Endodermal cell (in vitro differentiated cells): ENCODE measurements at regions not wholly inside any gene's neighbourhood (a gene's known extent, or its start where the extent isn't known, plus 50 kb on each side); places are given as distances from the start of the nearest gene placed in this dataset.

Source experiments
- DNase-seq: peaks from one replicate; pipeline ENCODE4 v3.0.0-alpha.2; 2017
- H3K27ac ChIP-seq: 2 replicates; pipeline ENCODE4 v1.5.1; 2013; ENCODE audit warnings: mild to moderate bottlenecking, low read depth, low read length, moderate library complexity
- H3K27me3 ChIP-seq: 2 replicates; pipeline ENCODE4 v1.6.1; 2013; ENCODE audit warnings: mild to moderate bottlenecking, low read length, moderate library complexity; ENCODE audit not compliant: insufficient read depth, control insufficient read depth, poor library complexity, severe bottlenecking
- H3K36me3 ChIP-seq: 2 replicates; pipeline ENCODE4 v1.7.0; 2013; ENCODE audit warnings: mild to moderate bottlenecking, low read length, moderate library complexity; ENCODE audit not compliant: control insufficient read depth, insufficient read depth
- H3K4me1 ChIP-seq: one replicate; pipeline ENCODE4 v1.7.0; 2013; ENCODE audit warnings: low read length; ENCODE audit not compliant: control insufficient read depth, insufficient read depth
- H3K4me3 ChIP-seq: 2 replicates; pipeline ENCODE4 v1.5.1; 2013; ENCODE audit warnings: mild to moderate bottlenecking, low read length, moderate library complexity
- H3K9ac ChIP-seq: 2 replicates; pipeline ENCODE4 v1.6.1; 2013; ENCODE audit warnings: mild to moderate bottlenecking, low read length, moderate library complexity; ENCODE audit not compliant: poor library complexity, severe bottlenecking; ENCODE audit errors: extremely low read depth
- H3K9me3 ChIP-seq: 2 replicates; pipeline ENCODE4 v1.6.1; 2013; ENCODE audit warnings: mild to moderate bottlenecking, low read length, moderate library complexity; ENCODE audit not compliant: control insufficient read depth
- H3K27ac Mint-ChIP-seq: 2 replicates; pipeline ENCODE4 v1.8.0; 2020; ENCODE audit warnings: mixed read lengths
- H3K27me3 Mint-ChIP-seq: 2 replicates; pipeline ENCODE4 v1.8.0; 2021; ENCODE audit warnings: mild to moderate bottlenecking, mixed read lengths; ENCODE audit not compliant: insufficient read depth
- H3K36me3 Mint-ChIP-seq: 2 replicates; pipeline ENCODE4 v1.8.0; 2020; ENCODE audit warnings: low read depth, mixed read lengths
- H3K4me1 Mint-ChIP-seq: 2 replicates; pipeline ENCODE4 v1.8.0; 2020; ENCODE audit warnings: mixed read lengths
- H3K4me3 Mint-ChIP-seq: 2 replicates; pipeline ENCODE4 v1.8.0; 2020; ENCODE audit warnings: mild to moderate bottlenecking, moderate library complexity, mixed read lengths
- H3K9me3 Mint-ChIP-seq: 2 replicates; pipeline ENCODE4 v1.8.0; 2020; ENCODE audit warnings: mild to moderate bottlenecking, mixed read lengths
- CTCF ChIP-seq: fragments of 200-600 bp; sonication (generic); conservative IDR thresholded peaks from 2 replicates; pipeline ENCODE4 v1.5.0; 2021; ENCODE audit warnings: antibody characterized with exemption, mild to moderate bottlenecking
- WGBS, 2 experiments: methylation state at CpG; one replicate each; pipeline versions ENCODE4 v1.1.5 to v1.1.7; 2013; ENCODE audit warnings: missing lambda C conversion rate in 2 of 2, mixed read lengths in 1 of 2; ENCODE audit not compliant: insufficient coverage in 1 of 2, insufficient read length in 1 of 2; 5-methylcytosine and 5-hydroxymethylcytosine counted together

GRCh38 chr7:12123172-12123571, 87.9 kb upstream of the TMEM106B start:
- Mint-ChIP-seq H3K9me3 (no peaks in the 10 kb centered on the region), H3K36me3 (no peaks in the 10 kb centered on the region), H3K27me3 (no peaks in the 10 kb centered on the region), H3K4me3 (no peak overlapping the region), H3K27ac (no peak overlapping the region), H3K4me1 (no peaks in the 10 kb centered on the region)
- TF ChIP-seq CTCF, result no peak
- H3K4me1 ChIP-seq, result peaks cover 4% of the 10 kb centered on the region
- no peak overlapping the region for H3K4me3 ChIP-seq
- H3K36me3 ChIP-seq, result no peaks in the 10 kb centered on the region
- no peak overlapping the region for H3K27ac ChIP-seq
- 97% methylated on average over 1 of the region's 1 CpG; no CpG with 5 or more reads in 1 of the 2 experiments for WGBS, 2 experiments
- H3K27me3 ChIP-seq, result no peaks in the 10 kb centered on the region
- H3K9me3 ChIP-seq, result no peaks in the 10 kb centered on the region
- DNase-seq, result no peak
- H3K9ac ChIP-seq, result no peak overlapping the region

DNA sequence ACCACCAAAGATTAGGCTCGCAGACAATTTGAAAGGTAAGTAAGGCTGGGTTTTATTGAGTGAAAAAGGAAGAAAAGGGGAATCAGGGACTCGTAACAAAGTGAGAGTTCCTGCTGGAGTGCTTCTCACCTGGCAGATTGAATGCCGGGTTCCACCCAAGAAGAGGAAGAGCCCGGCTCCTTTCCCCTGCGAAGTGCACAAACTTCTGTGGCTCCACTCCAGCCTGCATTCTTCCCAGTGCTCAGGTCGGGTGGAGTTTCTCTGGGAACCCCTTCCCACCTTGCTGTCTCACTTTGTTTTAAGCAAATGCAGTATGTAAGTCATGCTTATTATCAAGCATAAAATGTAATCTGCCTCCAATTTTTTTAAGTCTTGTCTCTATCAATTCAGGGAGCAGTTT, 87.1 kb upstream of the TMEM106B start:
- Mint-ChIP-seq H3K27ac (no peak overlapping the region), H3K27me3 (no peaks in the 10 kb centered on the region), H3K36me3 (no peaks in the 10 kb centered on the region), H3K4me1 (no peaks in the 10 kb centered on the region), H3K4me3 (no peak overlapping the region), H3K9me3 (no peaks in the 10 kb centered on the region)
- Histone ChIP-seq H3K4me3 (no peak overlapping the region), H3K36me3 (no peaks in the 10 kb centered on the region), H3K27me3 (no peaks in the 10 kb centered on the region), H3K27ac (no peak overlapping the region), H3K4me1 (peaks cover 4% of the 10 kb centered on the region), H3K9ac (no peak overlapping the region), H3K9me3 (no peaks in the 10 kb centered on the region)
- DNase-seq, result no peak
- WGBS, 2 experiments, result 86 to 93% methylated on average over 3 to 6 of the region's 6 CpGs
- no peak for TF ChIP-seq CTCF

DNA sequence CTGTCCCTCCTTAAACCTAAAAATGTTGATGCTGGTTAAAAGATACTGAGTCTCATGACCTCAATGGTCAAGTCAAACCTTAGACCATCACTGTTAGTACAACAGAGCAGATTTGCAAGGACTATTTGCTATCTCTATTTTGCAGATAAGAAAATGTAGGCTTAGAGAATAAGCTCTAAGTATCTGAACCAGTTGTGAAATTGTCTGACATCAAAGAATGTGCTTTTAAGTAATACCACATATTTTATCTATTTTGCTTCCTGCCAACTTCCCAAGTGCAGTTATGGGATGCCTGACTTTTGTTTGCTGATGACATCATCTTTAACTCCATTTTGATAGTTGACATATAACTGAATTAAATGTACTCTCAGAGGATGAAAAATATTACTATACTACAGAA, 83.6 kb upstream of the TMEM106B start:
- Mint-ChIP-seq H3K9me3 (no peaks in the 10 kb centered on the region), H3K4me3 (no peak overlapping the region), H3K4me1 (no peaks in the 10 kb centered on the region), H3K27me3 (no peaks in the 10 kb centered on the region), H3K36me3 (no peaks in the 10 kb centered on the region), H3K27ac (no peak overlapping the region)
- no peaks in the 10 kb centered on the region for H3K27me3 ChIP-seq
- no peak overlapping the region for H3K27ac ChIP-seq
- H3K4me3 ChIP-seq, result no peak overlapping the region
- H3K36me3 ChIP-seq, result no peaks in the 10 kb centered on the region
- peaks cover 4% of the 10 kb centered on the region for H3K4me1 ChIP-seq
- no peak for TF ChIP-seq CTCF
- DNase-seq, result no peak
- no peak overlapping the region for H3K9ac ChIP-seq
- H3K9me3 ChIP-seq, result no peaks in the 10 kb centered on the region
